Glomerular visceral epithelial cell (primary cell): ENCODE measurements at regions not wholly inside any gene's neighbourhood (a gene's known extent, or its start where the extent isn't known, plus 50 kb on each side); places are given as distances from the start of the nearest gene placed in this dataset.

Experiments used
- DNase-seq: peaks from one replicate; pipeline ENCODE4 v3.0.0-alpha.2; 2016; ENCODE audit errors: extremely low spot score

DNA sequence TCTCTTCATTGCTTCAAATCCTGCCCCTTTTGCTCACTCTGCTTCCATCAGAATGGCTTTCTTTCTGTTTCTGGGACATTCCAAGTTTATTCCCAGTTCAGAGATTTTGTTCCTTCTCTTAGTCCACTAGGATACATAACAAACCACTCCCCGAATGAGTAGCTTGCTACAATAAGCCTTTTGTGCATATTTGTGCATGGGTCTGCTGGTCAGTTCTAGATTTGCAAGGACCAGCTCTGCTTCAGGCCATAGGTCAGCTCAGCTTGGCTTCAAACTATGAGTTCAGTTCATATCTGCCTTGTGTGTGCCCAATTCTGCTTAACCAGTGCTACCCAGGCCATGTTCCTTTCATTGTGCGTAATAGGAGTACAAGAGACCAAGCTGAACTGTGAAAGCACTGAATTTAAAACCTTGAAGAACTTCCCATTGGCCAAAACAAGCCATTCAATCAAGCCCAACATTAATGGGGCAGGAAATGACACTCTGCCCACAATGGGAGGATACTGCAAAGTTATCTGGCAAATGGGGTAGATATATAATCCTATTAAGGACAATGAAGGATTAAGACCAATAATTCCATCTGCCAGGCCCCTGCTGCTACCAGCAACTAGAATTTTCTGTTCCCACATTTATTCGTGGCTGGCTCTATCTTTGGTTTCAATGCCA is 328.8 kb downstream of the PRELID2 start:
- no peak for DNase-seq

DNA sequence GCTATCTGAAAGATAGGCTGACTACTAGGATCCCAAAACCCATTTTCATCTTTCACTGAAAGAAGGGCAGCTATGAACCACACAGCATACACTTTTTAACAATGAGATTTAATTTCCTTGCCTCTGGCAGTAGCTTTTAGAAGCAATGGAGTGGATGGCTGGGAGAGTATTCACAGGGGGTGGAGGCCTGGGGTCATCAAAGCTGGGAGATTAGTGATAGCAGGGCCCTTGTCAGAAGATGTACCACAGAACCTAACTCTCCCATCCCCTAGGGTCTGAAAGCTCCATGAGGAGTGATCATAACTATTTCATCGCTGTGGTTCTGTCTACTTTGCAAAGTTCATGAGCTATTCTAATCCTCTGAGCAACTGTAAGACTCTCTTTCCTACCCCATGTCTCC is 332.2 kb downstream of the PRELID2 start:
- DNase-seq = no peak

DNA sequence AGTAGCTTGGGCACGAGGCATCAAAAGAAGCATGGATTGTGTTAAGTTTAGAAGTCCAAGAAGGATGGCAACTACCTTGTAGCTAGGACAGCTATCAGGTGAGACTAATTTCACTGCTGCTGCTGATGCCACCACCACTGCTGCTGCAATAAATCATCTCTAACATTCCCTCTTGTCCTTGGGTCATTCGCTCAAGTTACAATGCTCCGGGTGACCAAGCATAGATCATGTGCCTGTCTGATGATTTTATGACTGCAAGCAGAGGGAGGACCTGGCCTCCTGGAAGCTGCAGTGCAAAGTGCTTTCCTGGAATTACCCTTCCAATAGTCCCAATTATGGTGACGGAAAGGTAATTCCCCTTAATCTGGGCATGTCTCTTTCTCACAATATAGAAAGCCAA is 334.4 kb downstream of the PRELID2 start:
- DNase-seq = no peak

DNA sequence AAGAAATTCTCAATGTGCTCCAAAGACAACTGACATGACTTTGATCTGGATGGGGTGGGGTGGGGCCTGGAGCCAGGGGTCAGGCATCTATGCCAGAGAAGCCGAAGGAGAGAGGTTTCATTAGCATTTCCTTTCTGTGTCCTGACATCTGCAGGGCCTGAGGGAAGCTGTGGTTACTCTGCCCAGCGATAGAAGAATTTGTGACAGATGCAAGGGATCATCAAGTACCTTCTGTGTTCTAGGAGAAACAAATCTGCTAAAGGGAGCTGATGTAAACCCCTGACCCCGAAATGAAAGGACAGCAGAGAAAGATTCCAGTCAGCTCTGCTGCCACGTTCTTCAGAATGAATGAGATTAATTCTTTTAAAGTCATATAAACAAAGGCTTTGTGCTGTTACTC is 335.7 kb downstream of the PRELID2 start:
- DNase-seq = no peak

GRCh38 chr5:145497052-145497451 is 338.1 kb downstream of the PRELID2 start:
- DNase-seq = no peak

- DNase-seq = peak; percentile 71
These were observed 339.4 kb downstream of the PRELID2 start for GRCh38 chr5:145495741-145496140.

- no peak for DNase-seq
These were observed 339.9 kb downstream of the PRELID2 start for GRCh38 chr5:145495196-145495595.

- no peak for DNase-seq
These were observed 341.7 kb downstream of the PRELID2 start for GRCh38 chr5:145493435-145493834.

DNA sequence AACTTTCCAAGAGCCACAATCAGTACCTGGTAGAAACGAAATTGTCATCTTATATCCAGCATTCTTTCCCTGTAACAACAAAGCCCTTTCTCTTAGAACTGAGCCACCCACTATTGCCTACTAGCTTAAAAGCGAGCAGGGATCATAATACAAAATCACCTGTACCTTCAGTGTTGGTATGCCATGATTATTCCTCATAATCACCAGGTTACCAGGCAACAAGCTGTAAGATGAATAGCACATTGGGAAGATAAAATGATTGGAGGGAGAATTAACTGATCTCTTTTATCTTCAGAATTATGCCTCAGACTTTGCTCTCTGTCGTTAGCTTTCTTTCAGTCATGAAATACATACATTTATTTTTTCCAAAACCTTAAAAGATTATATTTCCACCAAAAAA is 345.6 kb downstream of the PRELID2 start:
- no peak for DNase-seq

GRCh38 chr5:145484158-145484557 is 351.0 kb downstream of the PRELID2 start:
- DNase-seq = no peak

GRCh38 chr5:145483212-145483611 is 351.9 kb downstream of the PRELID2 start:
- no peak for DNase-seq

DNA sequence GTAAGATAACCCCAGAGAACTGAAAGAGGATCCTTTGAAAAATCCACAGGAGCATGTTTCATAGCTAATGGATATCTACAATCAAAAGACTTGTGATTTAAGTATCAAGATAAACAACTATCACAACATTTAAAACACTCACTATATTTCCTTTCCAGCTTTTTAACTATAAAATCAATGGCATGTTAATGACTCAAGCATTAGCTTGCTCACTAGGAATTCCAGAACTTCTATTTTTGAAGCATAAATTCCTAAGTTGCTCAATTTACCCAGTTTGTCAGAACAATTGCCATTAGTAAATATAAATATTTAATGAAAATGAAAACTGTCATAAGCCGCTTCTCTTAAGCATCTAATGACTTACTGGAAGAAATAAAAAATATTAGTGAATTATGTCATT is 355.3 kb downstream of the PRELID2 start:
- no peak for DNase-seq

DNA sequence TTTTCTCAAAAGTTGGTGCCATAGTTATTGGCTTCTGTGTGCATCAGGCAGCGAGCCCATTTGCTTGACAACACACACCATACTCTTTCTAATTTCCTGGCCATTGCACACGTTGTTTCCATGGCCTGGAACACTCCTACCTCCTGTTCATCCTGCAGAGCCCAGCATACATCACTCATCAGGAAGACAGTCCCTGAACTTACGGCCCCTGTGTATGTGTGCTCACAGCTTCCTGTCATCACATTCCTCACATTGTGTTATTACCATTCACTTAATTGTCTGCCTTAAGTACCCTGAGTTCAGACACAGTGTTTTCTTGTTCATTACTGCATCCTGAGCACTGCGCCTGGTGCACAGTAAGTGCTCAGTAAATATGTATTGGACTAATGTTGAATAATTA is 355.9 kb downstream of the PRELID2 start:
- no peak for DNase-seq

DNA sequence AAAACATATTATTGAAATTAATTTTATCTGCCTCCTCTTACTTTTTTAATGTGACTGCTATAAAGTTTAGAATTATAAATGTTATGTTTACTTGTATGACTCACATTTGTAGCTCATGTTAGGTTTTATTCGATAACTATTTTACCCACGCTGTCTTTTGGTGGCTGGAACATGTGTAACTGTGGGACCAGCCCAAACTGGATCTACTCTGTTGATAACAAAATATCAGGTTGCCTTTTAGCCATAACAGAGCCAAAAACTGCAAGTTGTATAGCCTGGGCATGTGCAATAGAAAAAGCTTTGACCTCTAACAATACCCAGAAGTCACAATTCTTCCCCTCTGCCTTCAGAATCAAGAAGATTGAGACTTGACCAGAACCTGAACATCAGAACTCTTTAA is 356.5 kb downstream of the PRELID2 start:
- DNase-seq = no peak

DNA sequence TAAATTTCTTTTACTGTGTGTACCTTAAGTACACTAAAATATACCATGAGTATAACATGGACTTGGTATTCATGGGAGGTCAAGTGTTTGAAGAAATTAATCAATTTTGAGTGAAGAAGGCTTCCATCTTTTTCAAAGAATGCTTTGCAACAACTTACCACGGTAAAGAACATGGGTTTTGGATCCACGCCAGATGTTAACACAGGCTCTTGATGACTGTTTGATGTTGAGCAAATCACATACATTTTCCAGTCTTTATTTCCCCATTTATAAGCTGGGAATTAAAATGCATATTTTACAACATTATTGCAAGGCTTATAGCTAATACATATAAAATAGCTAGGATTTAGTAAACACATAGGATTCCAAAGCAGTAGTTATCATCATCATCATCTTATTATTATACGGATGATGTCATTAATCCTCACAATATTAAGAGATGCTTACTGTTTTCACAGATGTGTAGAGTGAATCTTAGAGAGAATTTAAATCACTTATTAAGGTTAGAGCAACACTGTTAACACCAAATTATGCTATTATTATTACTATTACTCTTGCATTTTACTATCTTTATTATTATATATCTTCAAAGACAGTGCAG is 362.0 kb downstream of the PRELID2 start:
- no peak for DNase-seq

DNA sequence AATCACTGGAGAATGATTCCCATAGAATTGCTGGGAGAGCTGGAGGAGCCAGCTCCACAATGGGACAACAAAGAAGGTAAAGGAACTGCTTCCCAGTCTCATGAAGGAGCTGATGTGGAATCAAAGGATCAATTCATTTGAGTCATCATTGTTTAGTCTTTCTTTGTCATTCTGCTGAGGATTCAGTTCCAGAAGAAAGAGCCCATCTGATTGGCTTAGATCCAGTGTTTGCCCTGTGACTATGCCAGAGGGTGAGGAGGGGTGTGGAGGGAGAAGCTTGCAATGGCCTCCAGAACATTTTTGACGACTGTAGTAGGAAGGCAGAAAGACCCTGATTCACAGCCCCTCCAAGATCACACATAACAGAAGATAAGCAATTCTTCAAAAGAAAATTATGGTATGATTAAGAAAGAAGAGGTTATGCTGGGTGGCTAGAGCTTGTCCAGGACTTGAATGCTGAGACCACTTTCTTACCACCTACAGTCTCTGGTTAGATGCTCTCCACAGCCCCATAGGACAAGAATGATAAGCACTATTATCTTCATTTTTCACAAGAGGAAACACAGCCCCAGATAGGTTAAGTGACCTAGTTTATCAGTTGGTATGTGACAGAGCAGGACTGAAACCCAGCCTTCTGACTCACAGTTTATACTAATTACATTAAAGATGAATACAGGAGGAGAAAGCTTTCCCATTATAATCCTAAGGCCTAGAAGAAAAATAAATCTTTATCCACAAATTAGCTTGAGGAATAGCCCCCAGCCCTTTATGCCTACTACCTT is 363.1 kb downstream of the PRELID2 start:
- DNase-seq = no peak

DNA sequence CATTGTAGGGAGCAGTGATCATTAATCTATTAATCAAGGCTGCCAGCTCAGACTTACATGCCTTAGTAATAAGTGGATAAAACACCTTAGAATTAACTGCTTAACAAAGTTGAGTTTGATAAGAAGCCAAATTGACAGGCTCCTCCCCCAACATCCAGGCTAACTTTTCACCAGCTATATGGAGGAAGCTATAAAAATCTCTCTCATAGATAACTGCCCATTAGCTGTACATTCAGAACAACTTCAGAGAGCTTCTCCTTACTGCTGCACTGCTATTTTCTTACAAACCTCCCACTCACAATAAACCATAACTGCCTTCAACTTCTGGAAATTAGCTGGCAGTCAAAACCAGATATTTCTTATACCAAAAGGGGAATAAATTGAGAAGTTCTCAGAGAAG is 364.1 kb downstream of the PRELID2 start:
- no peak for DNase-seq

GRCh38 chr5:145470396-145470979 is 364.7 kb downstream of the PRELID2 start:
- no peak for DNase-seq

GRCh38 chr5:145467446-145467845 is 367.7 kb downstream of the PRELID2 start:
- DNase-seq = no peak

DNA sequence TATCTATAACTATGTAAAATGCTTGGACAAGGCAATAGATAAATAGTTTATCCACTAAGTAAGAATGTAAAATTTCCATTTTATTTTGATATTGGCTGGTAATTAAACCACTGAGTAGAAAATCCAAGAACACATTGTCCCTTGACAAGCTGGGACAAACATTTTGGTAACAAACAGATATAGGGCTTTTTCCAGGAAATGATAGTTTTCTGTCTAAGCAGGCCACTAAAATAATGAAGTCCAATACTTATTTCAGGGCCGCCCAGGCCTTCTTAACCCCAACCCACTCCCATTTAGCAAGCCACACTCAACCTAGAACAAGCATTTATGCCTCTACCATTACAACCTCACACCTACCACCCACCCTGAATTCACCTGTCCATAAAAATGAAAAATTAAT is 368.6 kb downstream of the PRELID2 start:
- DNase-seq = no peak

GRCh38 chr5:145465474-145466263 is 369.5 kb downstream of the PRELID2 start:
- peak; percentile 40 for DNase-seq

DNA sequence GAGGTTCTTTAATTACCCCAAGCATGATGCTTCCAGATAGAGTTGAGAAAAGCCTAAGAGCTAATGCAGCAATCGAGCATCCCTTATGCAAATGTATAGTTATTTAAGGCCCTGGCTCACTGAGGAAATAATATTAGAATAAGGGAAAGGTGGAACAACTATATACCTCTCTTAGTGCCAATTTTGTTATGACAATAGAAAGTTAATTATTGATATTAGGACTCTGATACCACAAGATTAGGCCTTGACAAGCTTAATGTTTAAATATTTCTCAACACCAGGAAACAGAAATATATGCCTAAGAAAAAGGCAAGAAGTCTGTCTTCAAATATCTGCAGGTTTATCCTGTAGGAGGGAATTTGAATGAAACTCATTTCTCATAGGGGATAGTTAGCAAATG is 371.0 kb downstream of the PRELID2 start:
- DNase-seq = no peak
